SK-N-MC (cell line): ENCODE measurements at regions not wholly inside any gene's neighbourhood (a gene's known extent, or its start where the extent isn't known, plus 50 kb on each side); places are given as distances from the start of the nearest gene placed in this dataset.

Experiments
- DNase-seq: peaks from one replicate; pipeline ENCODE4 v3.0.0-alpha.2; 2011; ENCODE audit warnings: low read depth, low spot score
- H3K27ac ChIP-seq: fragments of 200-600 bp; sonication (generic); 2 replicates; pipeline ENCODE4 v1.5.1; 2016; ENCODE audit warnings: mixed run types
- H3K36me3 ChIP-seq: fragments of 200-600 bp; sonication (generic); 2 replicates; pipeline ENCODE4 v1.6.1; 2017; ENCODE audit warnings: antibody characterized with exemption, low read length, mixed read lengths; ENCODE audit not compliant: insufficient read depth
- H3K4me3 ChIP-seq: fragments of 200-600 bp; sonication (generic); 2 replicates; pipeline ENCODE4 v1.5.1; 2016
- H3K9ac ChIP-seq: fragments of 200-600 bp; sonication (generic); 2 replicates; pipeline ENCODE4 v1.8.0; 2017; ENCODE audit warnings: mixed run types, mixed read lengths; ENCODE audit not compliant: insufficient read length
- H3K9me3 ChIP-seq: fragments of 200-600 bp; sonication (generic); 2 replicates; pipeline ENCODE4 v1.6.1; 2017; ENCODE audit warnings: low read depth, mild to moderate bottlenecking, antibody characterized with exemption, low read length, moderate library complexity, mixed read lengths
- EZH2 ChIP-seq: fragments of 200-600 bp; sonication (generic); IDR thresholded peaks from one replicate; pipeline ENCODE4 v1.6.1; 2017; ENCODE audit warnings: antibody characterized with exemption
- FOXP2 ChIP-seq: optimal IDR thresholded peaks from 2 replicates; pipeline ENCODE3; 2011; ENCODE audit warnings: mild to moderate bottlenecking, moderate library complexity; ENCODE audit not compliant: insufficient read depth; ENCODE audit errors: extremely low read length, control extremely low read depth
- POLR2AphosphoS5 ChIP-seq: IDR thresholded peaks from 2 replicates; pipeline ENCODE4 v1.6.1; 2012; ENCODE audit warnings: mild to moderate bottlenecking, low read depth, low read length, borderline replicate concordance

GRCh38 chr5:44022622-44023021, 366.6 kb downstream of the FGF10 start:
- H3K36me3 ChIP-seq = no peaks in the 10 kb centered on the region
- H3K4me3 ChIP-seq = no peak overlapping the region
- no peaks in the 10 kb centered on the region for H3K9me3 ChIP-seq
- TF ChIP-seq EZH2 (no peak), POLR2AphosphoS5 (no peak), FOXP2 (no peak)
- DNase-seq = no peak
- no peak overlapping the region for H3K27ac ChIP-seq
- H3K9ac ChIP-seq = no peak overlapping the region

- no peak overlapping the region for H3K27ac ChIP-seq
- TF ChIP-seq FOXP2 (no peak), POLR2AphosphoS5 (no peak), EZH2 (no peak)
- no peaks in the 10 kb centered on the region for H3K36me3 ChIP-seq
- no peak for DNase-seq
- no peak overlapping the region for H3K4me3 ChIP-seq
- H3K9me3 ChIP-seq = no peaks in the 10 kb centered on the region
- H3K9ac ChIP-seq = no peak overlapping the region
These were observed 377.7 kb downstream of the FGF10 start for GRCh38 chr5:44011518-44011917.

- TF ChIP-seq FOXP2 = no peak
- no peak for TF ChIP-seq POLR2AphosphoS5
- TF ChIP-seq EZH2 = no peak
- DNase-seq = no peak
- Histone ChIP-seq H3K4me3 (no peak overlapping the region), H3K36me3 (no peaks in the 10 kb centered on the region), H3K9ac (no peak overlapping the region), H3K27ac (no peak overlapping the region), H3K9me3 (no peaks in the 10 kb centered on the region)
These were observed 386.8 kb downstream of the FGF10 start for GRCh38 chr5:44002381-44002901.

- Histone ChIP-seq H3K36me3 (no peaks in the 10 kb centered on the region), H3K9me3 (no peaks in the 10 kb centered on the region), H3K9ac (no peak overlapping the region), H3K27ac (no peak overlapping the region), H3K4me3 (no peak overlapping the region)
- DNase-seq = no peak
- TF ChIP-seq FOXP2 (no peak), POLR2AphosphoS5 (no peak), EZH2 (no peak)
These were observed 387.4 kb downstream of the FGF10 start for GRCh38 chr5:44001675-44002380.

GRCh38 chr5:44001236-44001635, 388.0 kb downstream of the FGF10 start:
- no peaks in the 10 kb centered on the region for H3K36me3 ChIP-seq
- H3K27ac ChIP-seq = no peak overlapping the region
- no peak overlapping the region for H3K9ac ChIP-seq
- H3K9me3 ChIP-seq = no peaks in the 10 kb centered on the region
- TF ChIP-seq EZH2 (no peak), FOXP2 (no peak), POLR2AphosphoS5 (no peak)
- DNase-seq = no peak
- no peak overlapping the region for H3K4me3 ChIP-seq

GRCh38 chr5:43997647-43998272, 391.5 kb downstream of the FGF10 start:
- no peak for DNase-seq
- H3K9ac ChIP-seq = no peak overlapping the region
- no peaks in the 10 kb centered on the region for H3K36me3 ChIP-seq
- TF ChIP-seq POLR2AphosphoS5 (no peak), EZH2 (no peak), FOXP2 (no peak)
- H3K9me3 ChIP-seq = no peaks in the 10 kb centered on the region
- no peak overlapping the region for H3K27ac ChIP-seq
- H3K4me3 ChIP-seq = no peak overlapping the region

- DNase-seq = no peak
- no peak overlapping the region for H3K9ac ChIP-seq
- no peak overlapping the region for H3K4me3 ChIP-seq
- H3K36me3 ChIP-seq = no peaks in the 10 kb centered on the region
- H3K9me3 ChIP-seq = no peaks in the 10 kb centered on the region
- no peak for TF ChIP-seq EZH2
- TF ChIP-seq POLR2AphosphoS5 = no peak
- TF ChIP-seq FOXP2 = no peak
- no peak overlapping the region for H3K27ac ChIP-seq
These were observed 393.0 kb downstream of the FGF10 start for GRCh38 chr5:43996221-43996620.

GRCh38 chr5:43994352-43994708, 391.4 kb downstream of the NNT start:
- Histone ChIP-seq H3K36me3 (no peaks in the 10 kb centered on the region), H3K9ac (no peak overlapping the region), H3K4me3 (no peak overlapping the region), H3K27ac (no peak overlapping the region), H3K9me3 (no peaks in the 10 kb centered on the region)
- DNase-seq = no peak
- TF ChIP-seq EZH2 (no peak), POLR2AphosphoS5 (no peak), FOXP2 (no peak)

- DNase-seq = no peak
- Histone ChIP-seq H3K9ac (no peak overlapping the region), H3K4me3 (no peak overlapping the region), H3K9me3 (no peaks in the 10 kb centered on the region), H3K36me3 (no peaks in the 10 kb centered on the region), H3K27ac (no peak overlapping the region)
- TF ChIP-seq POLR2AphosphoS5 (no peak), FOXP2 (no peak), EZH2 (no peak)
These were observed 390.8 kb downstream of the NNT start for GRCh38 chr5:43993634-43994351.
